ENCODE measurements at regions not wholly inside any gene's neighbourhood (a gene's known extent, or its start where the extent isn't known, plus 50 kb on each side); places are given as distances from the start of the nearest gene placed in this dataset.

DNA sequence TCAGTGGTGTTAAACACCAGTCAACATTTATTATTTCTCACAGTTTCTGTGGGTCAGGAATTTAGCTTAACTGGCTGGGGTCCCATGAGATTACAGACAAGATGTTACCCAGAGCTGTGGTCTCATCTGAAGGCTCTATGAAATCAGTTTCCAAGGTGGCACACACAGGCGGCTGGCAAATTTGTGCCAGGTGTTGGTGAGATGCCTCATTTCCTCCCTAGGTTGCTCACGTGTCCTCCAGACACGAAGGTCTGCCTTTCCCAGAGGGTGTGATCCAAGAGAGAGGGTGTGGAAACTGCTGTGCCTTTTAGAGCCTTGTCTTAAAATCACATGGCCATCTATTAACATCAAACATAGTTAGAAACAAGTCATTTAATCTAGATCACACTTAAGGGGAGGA lies 209.0 kb downstream of the JCAD start:
- ChIA-PET CTCF (no interaction called here), POLR2A (no interaction called here)
- H3K27ac ChIP-seq (ENCODE audit: low read depth, low read length): no peak overlapping the region
- TF ChIP-seq, protein P1, sequence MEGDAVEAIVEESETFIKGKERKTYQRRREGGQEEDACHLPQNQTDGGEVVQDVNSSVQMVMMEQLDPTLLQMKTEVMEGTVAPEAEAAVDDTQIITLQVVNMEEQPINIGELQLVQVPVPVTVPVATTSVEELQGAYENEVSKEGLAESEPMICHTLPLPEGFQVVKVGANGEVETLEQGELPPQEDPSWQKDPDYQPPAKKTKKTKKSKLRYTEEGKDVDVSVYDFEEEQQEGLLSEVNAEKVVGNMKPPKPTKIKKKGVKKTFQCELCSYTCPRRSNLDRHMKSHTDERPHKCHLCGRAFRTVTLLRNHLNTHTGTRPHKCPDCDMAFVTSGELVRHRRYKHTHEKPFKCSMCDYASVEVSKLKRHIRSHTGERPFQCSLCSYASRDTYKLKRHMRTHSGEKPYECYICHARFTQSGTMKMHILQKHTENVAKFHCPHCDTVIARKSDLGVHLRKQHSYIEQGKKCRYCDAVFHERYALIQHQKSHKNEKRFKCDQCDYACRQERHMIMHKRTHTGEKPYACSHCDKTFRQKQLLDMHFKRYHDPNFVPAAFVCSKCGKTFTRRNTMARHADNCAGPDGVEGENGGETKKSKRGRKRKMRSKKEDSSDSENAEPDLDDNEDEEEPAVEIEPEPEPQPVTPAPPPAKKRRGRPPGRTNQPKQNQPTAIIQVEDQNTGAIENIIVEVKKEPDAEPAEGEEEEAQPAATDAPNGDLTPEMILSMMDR (IDR thresholded peaks at IDR 0.05; ENCODE audit: low read depth, low read length): no peak
- H3K9me3 ChIP-seq (ENCODE audit: control insufficient read depth, insufficient read depth, low read length): peaks cover 4% of the 10 kb centered on the region; the same call in 1 of the 2 replicates
- H3K4me3 ChIP-seq (ENCODE audit: low read depth, low read length): no peak overlapping the region
- no peaks in the 10 kb centered on the region for H3K27me3 ChIP-seq (ENCODE audit: control insufficient read depth, insufficient read depth, low read length)
- DNase-seq (ENCODE audit: low read depth, low spot score): no peak

DNA sequence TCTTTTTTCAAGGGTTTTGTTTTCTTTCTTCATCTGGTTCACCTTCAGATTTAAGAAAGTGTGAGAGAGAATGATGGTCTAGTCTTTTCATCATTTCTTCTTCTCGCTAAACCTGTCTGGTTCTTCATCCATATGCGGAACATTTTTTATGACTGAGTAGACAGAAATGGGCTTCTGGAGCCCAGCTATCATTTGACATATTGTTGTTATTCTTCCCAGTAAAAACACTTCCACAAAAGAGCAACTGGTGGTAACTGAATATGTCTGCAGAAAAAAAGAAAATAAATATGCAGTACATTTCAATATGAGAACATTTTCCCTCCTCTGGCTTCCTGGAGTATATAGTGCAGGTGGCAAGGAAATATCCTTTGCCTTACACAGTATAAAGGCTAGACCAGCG lies 209.5 kb downstream of the JCAD start:
- no peaks in the 10 kb centered on the region for H3K27me3 ChIP-seq (ENCODE audit: control insufficient read depth, insufficient read depth, low read length)
- peaks cover 7% of the 10 kb centered on the region; the same call in 1 of the 2 replicates for H3K9me3 ChIP-seq (ENCODE audit: control insufficient read depth, insufficient read depth, low read length)
- CTCF ChIA-PET: interaction anchor here (0.8 to 1.0 kb wide), 2 partner anchors 9 to 11 kb away, joined by 3 to 5 read pairs; no protein-coding TSS in a partner anchor
- peak overlapping the region; percentile 86 for H3K27ac ChIP-seq (ENCODE audit: low read depth, low read length)
- DNase-seq (ENCODE audit: low read depth, low spot score): peak; percentile 11
- peak overlapping the region; percentile 55 for H3K4me3 ChIP-seq (ENCODE audit: low read depth, low read length)
- POLR2A ChIA-PET: interaction anchor here (1.0 to 1.2 kb wide), 3 partner anchors 38 to 66 kb away, joined by 3 read pairs; no protein-coding TSS in a partner anchor
- TF ChIP-seq, protein P1 (IDR thresholded peaks at IDR 0.05; ENCODE audit: low read depth, low read length): no peak

DNA sequence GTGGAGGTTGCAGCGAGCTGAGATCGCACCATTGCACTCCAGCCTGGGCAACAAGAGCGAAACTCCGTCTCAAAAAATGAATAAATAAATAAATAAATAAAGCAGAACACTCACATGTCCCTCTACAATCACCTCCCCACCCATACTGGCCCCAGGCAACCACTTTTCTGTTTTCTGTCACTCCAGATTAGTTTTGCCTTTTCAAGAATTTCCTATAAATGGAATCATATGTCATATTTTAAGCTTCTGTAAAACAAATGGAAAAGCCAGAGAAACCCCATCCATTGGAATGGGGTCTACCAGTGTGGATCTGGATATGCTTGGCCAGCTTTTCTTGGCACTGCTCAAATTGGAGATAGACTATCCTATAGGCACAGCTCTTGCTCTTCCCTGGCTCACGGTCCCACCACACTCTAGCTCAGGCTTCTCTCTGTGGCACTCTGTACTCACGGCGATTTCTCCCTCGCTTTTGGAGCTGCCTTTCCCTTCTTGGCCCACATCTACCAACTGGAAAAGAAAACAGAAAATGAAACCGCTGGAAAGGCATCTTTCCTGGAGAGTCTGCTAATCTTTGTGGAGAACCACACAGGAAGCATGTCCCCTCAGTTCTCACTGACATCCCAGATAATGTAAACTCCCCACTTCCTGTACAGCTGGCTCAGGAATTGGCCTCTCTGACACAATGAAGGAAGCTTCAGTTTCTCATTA lies 210.1 kb downstream of the JCAD start:
- CTCF ChIA-PET: interaction anchor here (0.7 to 1.0 kb wide), 3 partner anchors 9 to 353 kb away, joined by 3 to 5 read pairs (median 4); no protein-coding TSS in a partner anchor
- POLR2A ChIA-PET: interaction anchor here (0.5 to 1.2 kb wide), 4 partner anchors 37 to 87 kb away, joined by 3 to 4 read pairs (median 3); no protein-coding TSS in a partner anchor

DNA sequence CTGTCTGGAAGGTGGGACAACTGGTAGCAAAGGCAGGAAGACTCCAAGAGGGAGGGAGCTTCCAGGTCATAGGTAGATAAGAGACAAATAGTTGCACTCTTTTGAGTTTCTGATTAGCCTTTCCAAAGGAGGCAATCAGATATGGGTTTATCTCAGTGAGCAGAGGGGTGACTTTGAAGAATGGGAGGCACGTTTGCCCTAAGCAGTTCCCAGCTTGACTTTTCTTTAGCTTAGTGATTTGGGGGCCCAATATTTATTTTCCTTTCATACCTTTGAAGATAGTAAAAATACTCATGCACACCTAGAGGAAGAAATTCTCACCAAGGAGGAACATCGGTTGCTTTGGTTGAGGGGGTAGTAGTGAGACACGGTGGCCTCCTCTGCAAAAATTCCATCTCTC lies 212.1 kb upstream of the SVIL start:
- no peak overlapping the region for H3K4me3 ChIP-seq (ENCODE audit: low read depth, low read length)
- TF ChIP-seq, protein P1 (IDR thresholded peaks at IDR 0.05; ENCODE audit: low read depth, low read length): no peak
- H3K27me3 ChIP-seq (ENCODE audit: control insufficient read depth, insufficient read depth, low read length): no peaks in the 10 kb centered on the region
- peaks cover 8% of the 10 kb centered on the region; the same call in 1 of the 2 replicates for H3K9me3 ChIP-seq (ENCODE audit: control insufficient read depth, insufficient read depth, low read length)
- no peak overlapping the region for H3K27ac ChIP-seq (ENCODE audit: low read depth, low read length)
- no peak for DNase-seq (ENCODE audit: low read depth, low spot score)
- ChIA-PET POLR2A (no interaction called here), CTCF (interaction anchor here (0.5 kb wide), 1 partner anchor 199 kb away, joined by 4 read pairs; no protein-coding TSS in a partner anchor)

More for the DNA sequence above, 210.1 kb downstream of the JCAD start:
- DNase-seq (ENCODE audit: low read depth, low spot score): peak; percentile 82
- Histone ChIP-seq H3K4me3 (ENCODE audit: low read depth, low read length) (peak overlapping the region; percentile 55), H3K27ac (ENCODE audit: low read depth, low read length) (peak overlapping the region; percentile 86), H3K27me3 (ENCODE audit: control insufficient read depth, insufficient read depth, low read length) (no peaks in the 10 kb centered on the region), H3K9me3 (ENCODE audit: control insufficient read depth, insufficient read depth, low read length) (peaks cover 8% of the 10 kb centered on the region; the same call in 1 of the 2 replicates)
- TF ChIP-seq, protein P1 (IDR thresholded peaks at IDR 0.05; ENCODE audit: low read depth, low read length): no peak

DNA sequence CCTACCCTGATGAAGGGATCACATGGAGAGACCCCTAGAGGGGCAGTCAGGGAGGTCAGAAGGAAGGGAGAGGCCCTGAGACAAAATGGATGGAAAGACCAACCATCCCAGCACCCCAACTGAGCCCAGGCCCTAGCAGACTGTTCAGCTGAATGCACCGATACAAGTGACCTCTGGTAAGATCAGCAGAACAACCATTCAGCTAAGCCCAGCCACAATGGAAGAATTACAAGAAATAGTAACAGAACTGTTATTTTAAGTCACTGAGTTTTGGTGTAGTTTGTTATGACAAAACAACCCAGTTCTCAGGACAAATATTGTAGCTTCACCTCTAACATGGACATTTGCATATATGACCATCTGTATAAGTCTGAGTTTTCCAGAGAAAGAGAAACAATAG lies 210.4 kb upstream of the SVIL start:
- Histone ChIP-seq H3K9me3 (ENCODE audit: control insufficient read depth, insufficient read depth, low read length) (peaks cover 8% of the 10 kb centered on the region; the same call in 1 of the 2 replicates), H3K27ac (ENCODE audit: low read depth, low read length) (no peak overlapping the region), H3K4me3 (ENCODE audit: low read depth, low read length) (no peak overlapping the region), H3K27me3 (ENCODE audit: control insufficient read depth, insufficient read depth, low read length) (no peaks in the 10 kb centered on the region)
- TF ChIP-seq, protein P1 (IDR thresholded peaks at IDR 0.05; ENCODE audit: low read depth, low read length): no peak
- POLR2A ChIA-PET: no interaction called here
- DNase-seq (ENCODE audit: low read depth, low spot score): no peak
- CTCF ChIA-PET: no interaction called here
